ENCODE measurements at regions not wholly inside any gene's neighbourhood (a gene's known extent, or its start where the extent isn't known, plus 50 kb on each side); places are given as distances from the start of the nearest gene placed in this dataset.

GRCh38 chr12:111207761-111208160 lies 161.1 kb downstream of the PHETA1 start:
- TF ChIP-seq CTCF (IDR thresholded peaks at IDR 0.05), result no peak
- no peak for TF ChIP-seq POLR2A (IDR thresholded peaks at IDR 0.05)

All from uterus (tissue), 2 donors.